Liver (tissue), 3 donors: ENCODE measurements at regions not wholly inside any gene's neighbourhood (a gene's known extent, or its start where the extent isn't known, plus 50 kb on each side); places are given as distances from the start of the nearest gene placed in this dataset.

Source experiments
- CTCF ChIP-seq: fragments of 150-350 bp; IDR thresholded peaks from 2 replicates; pipeline ENCODE4 v1.5.1; 2017; ENCODE audit warnings: improper control_type of control experiment, low read depth, low read length; ENCODE audit not compliant: missing input control
- FOXA1 ChIP-seq: IDR thresholded peaks from 2 replicates; pipeline ENCODE4 v1.6.1; 2016; ENCODE audit warnings: antibody characterized with exemption
- GABPA ChIP-seq, 2 donors: IDR thresholded peaks in 1 of 2; conservative IDR thresholded peaks in 1 of 2; 2 replicates each; pipeline ENCODE4 v1.6.1; 2016; ENCODE audit warnings: antibody characterized with exemption in 2 of 2, mild to moderate bottlenecking in 1 of 2, moderate library complexity in 1 of 2
- JUND ChIP-seq, 2 donors: IDR thresholded peaks; 2 replicates each; pipeline ENCODE4 v1.6.1; 2016; ENCODE audit warnings: antibody characterized with exemption in 2 of 2
- RXRA ChIP-seq, 2 donors: IDR thresholded peaks; 2 replicates each; pipeline ENCODE4 v1.6.1; 2017 to 2018; ENCODE audit warnings: antibody characterized with exemption in 2 of 2, mild to moderate bottlenecking in 1 of 2
- TAF1 ChIP-seq: conservative IDR thresholded peaks from 2 replicates; pipeline ENCODE4 v1.6.1; 2016; ENCODE audit warnings: antibody characterized with exemption, mild to moderate bottlenecking
- YY1 ChIP-seq: IDR thresholded peaks from 2 replicates; pipeline ENCODE4 v1.6.1; 2016; ENCODE audit warnings: antibody characterized with exemption, mild to moderate bottlenecking
- TF ChIP-seq, protein P1 (sequence below): IDR thresholded peaks from 2 replicates; pipeline ENCODE4 v1.6.1; 2016; ENCODE audit warnings: antibody characterized with exemption
- donor health status: healthy.
- donor health status: healthy.

- TF ChIP-seq CTCF (no peak), YY1 (peak; percentile 40), GABPA (IDR thresholded peaks at IDR 0.05 in 1 of 2, conservative IDR thresholded peaks at IDR 0.05 in 1 of 2) (no peak), JUND (IDR thresholded peaks at IDR 0.05) (peak; percentile 90 to 96), TAF1 (no peak), RXRA (IDR thresholded peaks at IDR 0.05) (peak in 1 of 2 donors; percentile 69), FOXA1 (no peak)
- TF ChIP-seq, protein P1, sequence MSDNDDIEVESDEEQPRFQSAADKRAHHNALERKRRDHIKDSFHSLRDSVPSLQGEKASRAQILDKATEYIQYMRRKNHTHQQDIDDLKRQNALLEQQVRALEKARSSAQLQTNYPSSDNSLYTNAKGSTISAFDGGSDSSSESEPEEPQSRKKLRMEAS = peak; percentile 39
Measured at GRCh38 chr1:212234431-212235395, 50.5 kb upstream of the PPP2R5A start.
